OCI-LY1 (cell line): ENCODE measurements at regions not wholly inside any gene's neighbourhood (a gene's known extent, or its start where the extent isn't known, plus 50 kb on each side); places are given as distances from the start of the nearest gene placed in this dataset.

Experiments used
- H2AFZ ChIP-seq: fragments of 200-600 bp; sonication (generic), shearing (Covaris generic); 2 replicates; pipeline ENCODE4 v1.6.0; 2014; ENCODE audit warnings: antibody characterized with exemption, mild to moderate bottlenecking, low read length
- H3F3A ChIP-seq: fragments of 200-600 bp; sonication (generic), shearing (Covaris generic); 2 replicates; pipeline ENCODE4 v1.6.0; 2014; ENCODE audit warnings: mild to moderate bottlenecking, antibody characterized with exemption, low read length, moderate library complexity; ENCODE audit not compliant: insufficient read depth
- H3K27ac ChIP-seq: fragments of 200-600 bp; sonication (generic); 2 replicates; pipeline ENCODE4 v1.5.1; 2014; ENCODE audit warnings: low read length, mixed run types, mild to moderate bottlenecking, low read depth; ENCODE audit not compliant: poor library complexity, severe bottlenecking
- H3K27me3 ChIP-seq: fragments of 200-600 bp; sonication (generic); 2 replicates; pipeline ENCODE4 v1.6.0; 2014; ENCODE audit warnings: antibody characterized with exemption, mild to moderate bottlenecking, low read length, moderate library complexity; ENCODE audit not compliant: insufficient read depth
- H3K36me3 ChIP-seq: fragments of 200-600 bp; sonication (generic); 2 replicates; pipeline ENCODE4 v1.6.1; 2014; ENCODE audit warnings: mild to moderate bottlenecking, antibody characterized with exemption, low read length, moderate library complexity, mixed read lengths; ENCODE audit not compliant: insufficient read depth
- H3K4me1 ChIP-seq: fragments of 200-600 bp; sonication (generic); 2 replicates; pipeline ENCODE4 v1.5.1; 2014; ENCODE audit warnings: mild to moderate bottlenecking, low read length, moderate library complexity; ENCODE audit not compliant: insufficient read depth, severe bottlenecking
- H3K4me2 ChIP-seq: fragments of 200-600 bp; sonication (generic), shearing (Covaris generic); 2 replicates; pipeline ENCODE4 v1.6.1; 2014; ENCODE audit warnings: low read length
- H3K4me3 ChIP-seq: fragments of 200-600 bp; sonication (generic); 2 replicates; pipeline ENCODE4 v1.5.1; 2014; ENCODE audit warnings: low read length, low read depth, mild to moderate bottlenecking, mixed read lengths; ENCODE audit not compliant: poor library complexity, severe bottlenecking
- H3K79me2 ChIP-seq: fragments of 200-600 bp; shearing (Covaris generic); 2 replicates; pipeline ENCODE4 v1.6.1; 2016; ENCODE audit warnings: mixed run types, low read length, mixed read lengths; ENCODE audit not compliant: insufficient read depth
- H3K9ac ChIP-seq: fragments of 200-600 bp; sonication (generic), shearing (Covaris generic); 2 replicates; pipeline ENCODE4 v1.6.1; 2014; ENCODE audit warnings: mild to moderate bottlenecking, low read length, mixed read lengths
- H3K9me2 ChIP-seq: fragments of 200-600 bp; sonication (generic), shearing (Covaris generic); 2 replicates; pipeline ENCODE4 v1.6.1; 2014; ENCODE audit warnings: low read depth, mild to moderate bottlenecking, low read length, mixed read lengths
- H3K9me3 ChIP-seq: fragments of 200-600 bp; shearing (Covaris generic); 2 replicates; pipeline ENCODE4 v1.6.1; 2014; ENCODE audit warnings: low read length, mixed read lengths
- H4K20me1 ChIP-seq: fragments of 200-600 bp; sonication (generic), shearing (Covaris generic); 2 replicates; pipeline ENCODE4 v1.6.0; 2016; ENCODE audit warnings: mild to moderate bottlenecking, low read length; ENCODE audit not compliant: insufficient read depth
- EZH2 ChIP-seq: fragments of 200-600 bp; sonication (generic), shearing (Covaris generic); IDR thresholded peaks from 2 replicates; pipeline ENCODE4 v1.8.0; 2017; ENCODE audit warnings: borderline replicate concordance, mixed run types, mild to moderate bottlenecking, antibody characterized with exemption, low read length, moderate library complexity, mixed read lengths
- TF ChIP-seq, protein P1 (sequence below): fragments of 200-600 bp; sonication (generic), shearing (Covaris generic); IDR thresholded peaks from 2 replicates; pipeline ENCODE4 v1.5.1; 2017; ENCODE audit warnings: mild to moderate bottlenecking, antibody characterized with exemption, low read length, moderate library complexity, mixed read lengths

DNA sequence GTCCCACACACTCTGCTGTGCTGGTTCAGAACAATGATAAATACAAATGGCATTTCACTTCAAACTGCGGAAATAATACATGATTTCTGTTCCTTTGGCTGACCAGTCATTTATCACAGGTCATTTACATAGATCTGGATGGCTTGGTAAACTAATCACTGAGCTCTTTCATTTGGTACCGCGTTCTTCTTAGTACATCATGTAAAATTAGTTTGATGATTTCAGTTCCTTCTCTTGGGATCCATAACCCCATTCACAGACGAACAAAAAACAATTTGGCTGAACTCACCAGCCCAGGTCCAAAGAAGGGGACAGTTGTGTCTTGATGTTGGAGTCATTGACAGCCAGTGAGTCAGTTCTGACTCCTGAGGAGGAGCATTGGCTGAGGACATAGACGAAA lies 689.8 kb downstream of the INHBA start:
- Histone ChIP-seq H3K9ac (no peak overlapping the region), H2AFZ (no peak overlapping the region), H3K27ac (no peak overlapping the region), H3F3A (no peaks in the 10 kb centered on the region), H3K9me2 (no peaks in the 10 kb centered on the region), H3K4me1 (no peaks in the 10 kb centered on the region), H3K79me2 (no peaks in the 10 kb centered on the region), H3K4me2 (no peak overlapping the region), H3K9me3 (no peaks in the 10 kb centered on the region), H3K4me3 (no peak overlapping the region), H4K20me1 (no peaks in the 10 kb centered on the region), H3K36me3 (no peaks in the 10 kb centered on the region), H3K27me3 (no peaks in the 10 kb centered on the region; the same call in 1 of the 2 replicates)
- TF ChIP-seq, protein P1, sequence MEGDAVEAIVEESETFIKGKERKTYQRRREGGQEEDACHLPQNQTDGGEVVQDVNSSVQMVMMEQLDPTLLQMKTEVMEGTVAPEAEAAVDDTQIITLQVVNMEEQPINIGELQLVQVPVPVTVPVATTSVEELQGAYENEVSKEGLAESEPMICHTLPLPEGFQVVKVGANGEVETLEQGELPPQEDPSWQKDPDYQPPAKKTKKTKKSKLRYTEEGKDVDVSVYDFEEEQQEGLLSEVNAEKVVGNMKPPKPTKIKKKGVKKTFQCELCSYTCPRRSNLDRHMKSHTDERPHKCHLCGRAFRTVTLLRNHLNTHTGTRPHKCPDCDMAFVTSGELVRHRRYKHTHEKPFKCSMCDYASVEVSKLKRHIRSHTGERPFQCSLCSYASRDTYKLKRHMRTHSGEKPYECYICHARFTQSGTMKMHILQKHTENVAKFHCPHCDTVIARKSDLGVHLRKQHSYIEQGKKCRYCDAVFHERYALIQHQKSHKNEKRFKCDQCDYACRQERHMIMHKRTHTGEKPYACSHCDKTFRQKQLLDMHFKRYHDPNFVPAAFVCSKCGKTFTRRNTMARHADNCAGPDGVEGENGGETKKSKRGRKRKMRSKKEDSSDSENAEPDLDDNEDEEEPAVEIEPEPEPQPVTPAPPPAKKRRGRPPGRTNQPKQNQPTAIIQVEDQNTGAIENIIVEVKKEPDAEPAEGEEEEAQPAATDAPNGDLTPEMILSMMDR = no peak
- no peak for TF ChIP-seq EZH2

DNA sequence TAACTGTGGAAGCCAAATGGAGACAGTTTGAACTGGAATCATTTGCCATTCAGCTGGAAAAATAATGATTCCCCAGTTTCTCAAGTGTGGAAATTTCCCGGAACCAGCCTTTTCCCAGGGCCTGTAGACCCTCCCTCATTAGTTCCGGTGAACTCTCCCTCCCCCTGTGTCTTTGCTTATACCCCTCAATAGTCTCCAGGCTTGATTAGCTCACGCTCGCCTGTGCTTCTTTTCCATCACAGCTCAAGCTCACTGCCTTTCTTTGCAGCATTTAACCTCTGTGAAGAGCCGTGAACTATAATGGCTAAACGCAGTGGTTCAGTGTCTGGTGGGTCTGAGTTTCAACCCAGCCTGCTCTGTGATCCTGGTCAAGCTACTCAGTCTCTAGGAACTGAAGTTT lies 690.8 kb downstream of the INHBA start:
- Histone ChIP-seq H3F3A (no peaks in the 10 kb centered on the region), H3K4me3 (no peak overlapping the region), H3K4me1 (no peaks in the 10 kb centered on the region), H3K27me3 (no peaks in the 10 kb centered on the region; the same call in 1 of the 2 replicates), H3K9me2 (no peaks in the 10 kb centered on the region), H3K9ac (no peak overlapping the region), H3K36me3 (no peaks in the 10 kb centered on the region), H3K4me2 (no peak overlapping the region), H2AFZ (no peak overlapping the region), H3K79me2 (no peaks in the 10 kb centered on the region), H3K9me3 (no peaks in the 10 kb centered on the region), H4K20me1 (no peaks in the 10 kb centered on the region), H3K27ac (no peak overlapping the region)
- TF ChIP-seq, protein P1 = no peak
- TF ChIP-seq EZH2 = no peak

DNA sequence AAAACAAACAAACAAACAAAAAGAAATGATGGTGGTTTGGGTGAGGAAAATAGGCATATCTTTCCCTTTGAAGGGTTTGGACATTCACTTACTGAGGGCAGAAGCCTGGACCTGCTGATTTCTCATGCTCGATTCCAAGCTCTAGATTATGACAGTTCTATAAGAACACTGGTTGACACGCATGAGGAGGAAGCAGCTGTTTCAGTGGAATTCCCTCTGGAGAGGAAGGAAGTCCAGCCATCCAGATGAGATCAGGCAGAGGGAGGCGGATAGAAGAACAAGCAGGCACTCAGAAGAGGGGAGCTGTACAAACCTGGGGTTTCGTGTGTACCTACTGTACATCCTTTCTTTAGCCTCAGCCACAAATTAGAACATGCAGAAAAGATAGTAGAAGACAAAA lies 691.9 kb downstream of the INHBA start:
- Histone ChIP-seq H3K4me2 (no peak overlapping the region), H3K4me3 (no peak overlapping the region), H3K36me3 (no peaks in the 10 kb centered on the region), H3K4me1 (no peaks in the 10 kb centered on the region), H3K9me2 (no peaks in the 10 kb centered on the region), H3K27me3 (no peaks in the 10 kb centered on the region; the same call in 1 of the 2 replicates), H3K9me3 (no peaks in the 10 kb centered on the region), H3K9ac (no peak overlapping the region), H3K79me2 (no peaks in the 10 kb centered on the region), H3K27ac (no peak overlapping the region), H3F3A (no peaks in the 10 kb centered on the region), H2AFZ (no peak overlapping the region), H4K20me1 (no peaks in the 10 kb centered on the region)
- no peak for TF ChIP-seq EZH2
- TF ChIP-seq, protein P1 = no peak
